Heart right ventricle (tissue), 16 donors: ENCODE measurements at regions not wholly inside any gene's neighbourhood (a gene's known extent, or its start where the extent isn't known, plus 50 kb on each side); places are given as distances from the start of the nearest gene placed in this dataset.

ENCODE experiments used
- ATAC-seq, 8 donors: fragments of 200-7000 bp; cut with Tn5 transposase; one replicate each; pipeline ENCODE4 v1.9.1; 2020; ENCODE audit warnings: mild to moderate bottlenecking in 8 of 8, moderate library complexity in 8 of 8, moderate number of reproducible peaks in 1 of 8
- DNase-seq, 2 donors: peaks; one replicate each; pipeline ENCODE4 v3.0.0-alpha.2; 2020
- H3K27ac ChIP-seq, 10 donors: fragments of 200-600 bp; sonication (generic) in 2 of 10; one replicate each; pipeline versions ENCODE4 v1.5.0 to v1.8.0; 2020 to 2022; ENCODE audit warnings: mild to moderate bottlenecking in 3 of 10
- H3K27me3 ChIP-seq, 7 donors: fragments of 200-600 bp; one replicate each; pipeline ENCODE4 v1.8.0; 2021 to 2022; ENCODE audit warnings: mild to moderate bottlenecking in 2 of 7
- H3K36me3 ChIP-seq, 9 donors: fragments of 200-600 bp; sonication (generic) in 1 of 9; one replicate each; pipeline versions ENCODE4 v1.5.0 to v1.8.0; 2020 to 2022; ENCODE audit warnings: mild to moderate bottlenecking in 2 of 9
- H3K4me1 ChIP-seq, 9 donors: fragments of 200-600 bp; sonication (generic) in 1 of 9; one replicate each; pipeline versions ENCODE4 v1.5.0 to v1.8.0; 2020 to 2022; ENCODE audit warnings: mild to moderate bottlenecking in 4 of 9
- H3K4me3 ChIP-seq, 10 donors: fragments of 200-600 bp; sonication (generic) in 2 of 10; one replicate each; pipeline versions ENCODE4 v1.5.0 to v1.8.0; 2020 to 2022; ENCODE audit warnings: mild to moderate bottlenecking in 7 of 10, moderate library complexity in 2 of 10
- H3K9me3 ChIP-seq, 11 donors: fragments of 200-600 bp in 10 of 11; sonication (generic) in 2 of 11; one replicate each; pipeline versions ENCODE4 v1.5.0 to v1.8.0; 2013 to 2022; ENCODE audit warnings: mild to moderate bottlenecking in 2 of 11, control low read depth in 1 of 11, moderate library complexity in 1 of 11
- CTCF ChIP-seq, 9 donors: fragments of 200-600 bp; sonication (generic) in 2 of 9; IDR thresholded peaks; one replicate each; pipeline versions ENCODE4 v1.5.0 to v1.8.0; 2021 to 2022; ENCODE audit warnings: antibody characterized with exemption in 9 of 9, mild to moderate bottlenecking in 5 of 9, moderate library complexity in 1 of 9
- WGBS, 2 donors: extraction: QIAGEN DNeasy Blood & Tissue Kit; methylation state at CpG; one replicate each; pipeline ENCODE4 v1.1.7; 2013; ENCODE audit warnings: inconsistent platforms in 1 of 2; 5-methylcytosine and 5-hydroxymethylcytosine counted together
- intact Hi-C, 10 donors: fragments of 100-400 bp; cut with DNase I; formaldehyde crosslinking; loops; one replicate each; pipeline versions ENCODE4 v1.11.1 to v1.14.2; 2022
- donor health status: Arrhythmogenic right ventricular cardiomyopathy.
- donor health status: ischemic (EF 13 %, LVEDD 7.1; RV severe dilation, severe dysfunction).
- donor health status: healthy with polysubstance abuse.
- donor health status: DM: no; HTN: yes; CAD: no.
- donor health status: DM: no; HTN: no; CAD: no.
- donor health status: ischemic (EF 25% LVEDD 6.9; RV normal size, moderate dysfunction).
- donor health status: ischemic (EF 25% LVEDD 5.7; RV mildly dilated, moderate dysfunction).
- donor health status: healthy.
- donor health status: DM: yes; HTN: yes; CAD: no.
- donor health status: Ischemic cardiomyopathy.
- donor health status: ischemic (EF 35%, LVEDD 5.7; RV mildly dilated, moderate dysfunction).
- donor health status: nonischemic (EF 11% LVEDD 7.7; RV severe dilation, severe dysfunction).
- donor health status: DM: yes; HTN: yes; CAD: no.
- donor health status: PGD.
- donor health status: ischemic (EF 29% LVEDD 5.4; RV normal size, mild dysfunction).
- donor health status: nonischemic (EF 23%, LVEDD 6.1; RV moderate dilation, normal function).

- no peak for TF ChIP-seq CTCF (IDR thresholded peaks at IDR 0.05)
- H3K36me3 ChIP-seq: no peaks in the 10 kb centered on the region
- intact Hi-C loops: no loop called here
- H3K4me1 ChIP-seq: no peaks in the 10 kb centered on the region
- DNase-seq (no peak), ATAC-seq (no peak)
- WGBS, 2 donors: 75 to 79% methylated on average over 19 of the region's 19 CpGs
- no peak overlapping the region for H3K27ac ChIP-seq
- H3K4me3 ChIP-seq: no peak overlapping the region
- H3K27me3 ChIP-seq: peaks cover 0 to 48% (median 12%) of the 10 kb centered on the region in 7 donors
- H3K9me3 ChIP-seq: peaks cover 0 to 14% (median 7%) of the 10 kb centered on the region in 11 donors
Observed at GRCh38 chr2:566379-567313, 110.6 kb downstream of the TMEM18 start.

- H3K4me3 ChIP-seq: no peak overlapping the region
- TF ChIP-seq CTCF (IDR thresholded peaks at IDR 0.05): no peak
- 86% methylated on average over 19 of the region's 19 CpGs for WGBS, 2 donors
- H3K27ac ChIP-seq: no peak overlapping the region
- H3K9me3 ChIP-seq: no peaks in the 10 kb centered on the region
- peaks cover 0 to 49% (median 16%) of the 10 kb centered on the region in 7 donors for H3K27me3 ChIP-seq
- intact Hi-C loops: no loop called here
- DNase-seq (no peak), ATAC-seq (no peak)
- H3K36me3 ChIP-seq: no peaks in the 10 kb centered on the region
- no peaks in the 10 kb centered on the region for H3K4me1 ChIP-seq
Observed at GRCh38 chr2:564471-565181, 112.6 kb downstream of the TMEM18 start.

GRCh38 chr2:563512-563911, 113.7 kb downstream of the TMEM18 start:
- Histone ChIP-seq H3K4me1 (no peaks in the 10 kb centered on the region), H3K27me3 (peaks cover 0 to 43% (median 13%) of the 10 kb centered on the region in 7 donors), H3K27ac (no peak overlapping the region), H3K36me3 (no peaks in the 10 kb centered on the region), H3K4me3 (no peak overlapping the region), H3K9me3 (no peaks in the 10 kb centered on the region)
- no peak for ATAC-seq
- no peak for TF ChIP-seq CTCF (IDR thresholded peaks at IDR 0.05)
- DNase-seq: no peak
- WGBS, 2 donors: 65 to 72% methylated on average over 10 of the region's 10 CpGs
- intact Hi-C loops: no loop called here

- intact Hi-C loops: no loop called here
- Histone ChIP-seq H3K4me3 (no peak overlapping the region), H3K36me3 (no peaks in the 10 kb centered on the region), H3K9me3 (no peaks in the 10 kb centered on the region), H3K27me3 (peaks cover 0 to 40% (median 15%) of the 10 kb centered on the region in 7 donors), H3K4me1 (no peaks in the 10 kb centered on the region), H3K27ac (no peak overlapping the region)
- no peak for TF ChIP-seq CTCF (IDR thresholded peaks at IDR 0.05)
- 85 to 86% methylated on average over 33 of the region's 33 CpGs for WGBS, 2 donors
- DNase-seq (no peak), ATAC-seq (no peak)
Observed at GRCh38 chr2:562391-563364, 114.5 kb downstream of the TMEM18 start.
